ENCODE measurements at regions not wholly inside any gene's neighbourhood (a gene's known extent, or its start where the extent isn't known, plus 50 kb on each side); places are given as distances from the start of the nearest gene placed in this dataset.

DNA sequence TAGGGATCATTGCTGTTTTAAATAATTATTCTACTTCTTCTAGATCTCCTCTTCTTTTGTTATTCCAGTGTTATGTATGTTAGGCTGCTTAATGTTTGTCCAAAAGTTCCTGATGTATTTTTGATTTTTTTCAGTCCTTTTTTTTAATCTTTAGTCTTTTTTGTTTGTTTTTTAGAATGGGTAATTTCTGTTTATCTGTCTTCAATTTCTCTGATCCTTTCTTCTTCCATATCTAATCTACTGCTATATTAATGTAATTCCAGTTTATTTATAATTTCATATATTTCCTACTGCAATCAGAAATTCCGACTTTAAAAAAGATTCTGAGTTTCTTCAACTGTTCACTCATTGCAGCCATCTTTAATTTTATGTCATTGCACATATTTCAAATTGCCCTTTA is 452.8 kb upstream of the POT1 start:
- DNase-seq (no peak), ATAC-seq (no peak)
- no peak overlapping the region for H3K4me3 ChIP-seq (ENCODE audit: low read length)
- intact Hi-C loops (cut with DNase I) = no loop called here
- no peaks in the 10 kb centered on the region for H3K27me3 ChIP-seq (ENCODE audit: control insufficient read depth, insufficient read depth)
- H3K9me3 ChIP-seq (ENCODE audit: control insufficient read depth, low read length) = no peaks in the 10 kb centered on the region
- no peaks in the 10 kb centered on the region for H3K4me1 ChIP-seq (ENCODE audit: control insufficient read depth, insufficient read depth, low read length)
- WGBS = 89% methylated on average over 1 of the region's 1 CpG
- no peak overlapping the region for H3K27ac ChIP-seq (ENCODE audit: low read length)

DNA sequence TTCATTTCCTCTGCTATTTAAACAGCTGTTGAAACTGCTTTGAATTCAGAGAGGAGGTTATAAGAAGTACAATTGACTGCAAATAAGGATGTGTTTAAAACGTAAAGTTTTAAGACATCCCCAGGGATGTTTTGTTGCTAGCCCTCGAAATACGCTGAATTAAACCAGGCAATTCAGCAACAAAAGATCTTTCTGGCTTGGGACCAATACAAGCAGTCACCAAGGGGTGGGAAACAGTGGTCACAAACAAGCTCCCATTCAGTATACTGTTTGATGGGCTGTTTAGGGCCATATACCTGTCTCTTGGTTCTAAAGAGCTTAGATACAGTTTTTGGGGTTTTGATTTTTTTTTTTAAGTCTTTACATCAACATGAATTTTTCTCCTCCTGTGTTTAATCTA is 446.3 kb upstream of the POT1 start:
- Histone ChIP-seq H3K4me1 (ENCODE audit: control insufficient read depth, insufficient read depth, low read length) (no peaks in the 10 kb centered on the region), H3K27ac (ENCODE audit: low read length) (no peak overlapping the region), H3K4me3 (ENCODE audit: low read length) (no peak overlapping the region), H3K27me3 (ENCODE audit: control insufficient read depth, insufficient read depth) (no peaks in the 10 kb centered on the region), H3K9me3 (ENCODE audit: control insufficient read depth, low read length) (no peaks in the 10 kb centered on the region)
- ATAC-seq (no peak), DNase-seq (no peak)
- intact Hi-C loops (cut with DNase I) = no loop called here
- 40% methylated on average over 3 of the region's 3 CpGs for WGBS

- 57% methylated on average over 2 of the region's 2 CpGs for WGBS
- Histone ChIP-seq H3K4me3 (ENCODE audit: low read length) (no peak overlapping the region), H3K4me1 (ENCODE audit: control insufficient read depth, insufficient read depth, low read length) (no peaks in the 10 kb centered on the region), H3K27ac (ENCODE audit: low read length) (no peak overlapping the region), H3K9me3 (ENCODE audit: control insufficient read depth, low read length) (no peaks in the 10 kb centered on the region), H3K27me3 (ENCODE audit: control insufficient read depth, insufficient read depth) (no peaks in the 10 kb centered on the region)
- intact Hi-C loops (cut with DNase I) = no loop called here
- DNase-seq (no peak), ATAC-seq (no peak)
Measured at GRCh38 chr7:125370502-125370901, 440.9 kb upstream of the POT1 start.

DNA sequence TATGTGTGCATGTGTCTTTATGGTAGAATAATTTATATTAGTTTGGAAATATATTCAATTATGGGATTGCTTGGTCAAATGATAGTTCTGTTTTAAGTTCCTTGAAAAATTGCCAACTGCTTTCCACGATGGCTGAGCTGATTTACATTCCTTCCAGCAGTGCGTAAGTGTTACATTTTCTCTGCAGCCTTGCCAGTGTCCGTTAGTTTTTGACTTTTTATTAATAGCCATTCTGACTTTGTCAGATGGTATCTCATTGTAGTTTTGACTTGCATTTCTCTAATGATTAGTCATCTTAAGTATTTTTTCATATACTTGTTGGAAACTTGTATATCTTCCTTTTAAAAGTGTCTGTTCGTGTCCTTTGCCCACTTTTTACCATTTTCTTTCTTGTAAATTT is 434.2 kb upstream of the POT1 start:
- 44% methylated on average over 4 of the region's 4 CpGs for WGBS
- ATAC-seq (no peak), DNase-seq (no peak)
- intact Hi-C loops (cut with DNase I) = no loop called here
- H3K9me3 ChIP-seq (ENCODE audit: control insufficient read depth, low read length) = no peaks in the 10 kb centered on the region
- H3K27ac ChIP-seq (ENCODE audit: low read length) = no peak overlapping the region
- no peak overlapping the region for H3K4me3 ChIP-seq (ENCODE audit: low read length)
- H3K27me3 ChIP-seq (ENCODE audit: control insufficient read depth, insufficient read depth) = no peaks in the 10 kb centered on the region
- H3K4me1 ChIP-seq (ENCODE audit: control insufficient read depth, insufficient read depth, low read length) = no peaks in the 10 kb centered on the region

DNA sequence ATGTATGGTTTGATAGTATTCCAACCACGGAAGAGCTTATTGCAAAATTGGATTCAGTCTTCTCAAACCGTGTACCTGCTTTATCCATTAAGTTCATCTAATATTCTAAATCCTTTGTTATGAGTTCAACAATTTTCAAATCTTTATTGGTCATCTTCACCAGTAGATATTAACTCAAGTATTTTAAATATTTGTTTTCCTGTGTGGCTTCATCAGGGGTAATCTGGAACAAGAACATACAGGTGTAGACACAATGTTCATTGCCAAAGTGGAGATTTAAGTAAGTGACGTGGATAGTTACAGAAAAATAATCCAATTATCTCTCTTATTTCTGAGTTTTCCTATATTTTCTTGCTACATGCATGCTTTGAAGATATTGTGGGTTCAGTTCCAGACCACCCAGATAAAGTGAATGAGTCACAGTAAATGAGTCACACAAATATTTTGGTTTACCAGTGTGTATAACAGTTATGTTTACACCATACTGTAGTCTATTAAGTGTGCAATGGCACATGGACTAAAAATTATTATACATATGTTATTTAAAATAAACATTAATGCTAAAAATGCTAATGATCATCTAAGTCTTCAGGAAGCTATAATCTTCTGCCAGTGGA is 429.0 kb upstream of the POT1 start:
- WGBS = 55% methylated on average over 3 of the region's 3 CpGs
- DNase-seq (no peak), ATAC-seq (no peak)
- H3K27me3 ChIP-seq (ENCODE audit: control insufficient read depth, insufficient read depth) = no peaks in the 10 kb centered on the region
- intact Hi-C loops (cut with DNase I) = no loop called here
- no peak overlapping the region for H3K4me3 ChIP-seq (ENCODE audit: low read length)
- no peaks in the 10 kb centered on the region for H3K4me1 ChIP-seq (ENCODE audit: control insufficient read depth, insufficient read depth, low read length)
- no peak overlapping the region for H3K27ac ChIP-seq (ENCODE audit: low read length)
- no peaks in the 10 kb centered on the region for H3K9me3 ChIP-seq (ENCODE audit: control insufficient read depth, low read length)

DNA sequence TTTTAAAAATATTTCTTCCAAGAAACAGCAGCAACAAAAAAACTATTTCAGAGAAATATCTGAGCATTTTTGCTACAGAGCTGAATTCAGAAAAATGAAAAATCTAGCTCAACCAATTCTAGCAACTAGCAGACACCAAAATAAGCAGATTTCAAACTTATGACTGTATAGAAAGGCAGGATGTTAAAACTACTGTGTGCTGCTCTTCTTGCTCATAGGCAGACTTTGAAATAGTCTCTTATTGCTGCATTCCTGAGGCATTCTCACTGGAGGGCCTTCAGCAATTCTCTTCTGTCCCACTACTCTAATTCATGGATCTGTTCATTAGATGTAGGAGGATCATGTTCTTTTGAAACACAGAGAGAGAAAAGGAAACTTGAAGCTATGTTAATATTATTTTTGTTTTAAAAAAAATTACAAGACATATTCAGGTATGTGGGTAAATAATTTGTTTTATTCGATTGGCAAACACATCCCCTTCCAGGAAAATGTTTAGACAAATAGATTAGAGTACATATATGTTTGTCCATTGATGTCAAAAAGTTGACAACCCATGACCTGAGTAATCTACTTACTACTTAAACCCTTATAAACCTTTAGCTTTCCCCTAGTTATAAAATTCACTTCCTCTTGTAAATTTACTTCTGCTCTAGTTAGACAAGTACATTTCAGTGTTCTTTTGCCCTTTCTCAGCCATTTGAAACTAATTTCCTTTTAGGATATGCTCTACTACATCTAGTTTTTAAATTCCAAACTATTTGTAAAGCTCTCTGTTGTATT is 428.2 kb upstream of the POT1 start:
- Histone ChIP-seq H3K4me1 (ENCODE audit: control insufficient read depth, insufficient read depth, low read length) (no peaks in the 10 kb centered on the region), H3K27ac (ENCODE audit: low read length) (no peak overlapping the region), H3K4me3 (ENCODE audit: low read length) (no peak overlapping the region), H3K9me3 (ENCODE audit: control insufficient read depth, low read length) (no peaks in the 10 kb centered on the region), H3K27me3 (ENCODE audit: control insufficient read depth, insufficient read depth) (no peaks in the 10 kb centered on the region)
- intact Hi-C loops (cut with DNase I) = no loop called here
- WGBS = 84% methylated on average over 1 of the region's 1 CpG
- no peak for DNase-seq
- no peak for ATAC-seq

DNA sequence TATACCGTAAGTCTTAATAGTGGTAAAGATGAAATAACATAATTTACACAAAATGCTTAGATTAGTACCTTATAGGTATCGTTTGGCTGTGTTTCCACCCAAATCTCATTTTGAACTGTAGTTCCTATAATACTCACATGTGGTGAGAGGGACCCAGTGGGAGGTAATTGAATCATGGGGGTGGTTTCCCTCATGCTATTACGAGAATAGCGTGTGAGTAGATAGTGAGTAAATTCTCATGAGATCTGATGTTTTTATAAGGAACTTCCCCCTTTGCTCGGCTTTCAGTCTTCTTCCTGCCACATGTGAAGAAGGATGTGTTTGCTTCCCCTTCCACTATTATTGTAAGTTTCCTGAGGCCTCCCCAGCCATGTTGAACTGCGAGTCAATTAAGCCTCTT is 426.3 kb upstream of the POT1 start:
- H3K27me3 ChIP-seq (ENCODE audit: control insufficient read depth, insufficient read depth) = no peaks in the 10 kb centered on the region
- 37% methylated on average over 6 of the region's 6 CpGs for WGBS
- H3K9me3 ChIP-seq (ENCODE audit: control insufficient read depth, low read length) = no peaks in the 10 kb centered on the region
- no peak overlapping the region for H3K4me3 ChIP-seq (ENCODE audit: low read length)
- no peaks in the 10 kb centered on the region for H3K4me1 ChIP-seq (ENCODE audit: control insufficient read depth, insufficient read depth, low read length)
- DNase-seq (no peak), ATAC-seq (no peak)
- H3K27ac ChIP-seq (ENCODE audit: low read length) = no peak overlapping the region
- intact Hi-C loops (cut with DNase I) = no loop called here

DNA sequence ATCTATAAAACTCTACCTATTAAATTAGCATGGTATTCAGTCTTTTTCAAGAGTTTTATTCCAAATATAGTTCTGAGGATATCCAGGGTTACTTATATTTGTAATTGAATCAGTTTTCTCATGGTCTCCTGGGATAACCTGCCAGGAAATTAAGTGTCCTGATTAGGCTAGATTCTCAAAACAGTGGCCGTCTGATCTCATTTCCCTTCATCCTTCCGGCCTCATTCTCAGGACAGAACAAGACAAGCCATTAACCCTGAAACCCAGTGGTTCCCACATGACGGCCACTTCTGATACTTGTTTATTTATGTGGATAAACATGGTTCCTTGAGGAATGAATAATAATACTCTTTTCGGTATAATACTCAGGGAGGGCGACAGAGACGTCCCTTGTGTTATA is 417.6 kb upstream of the POT1 start:
- H3K27ac ChIP-seq (ENCODE audit: low read length) = no peak overlapping the region
- no peak overlapping the region for H3K4me3 ChIP-seq (ENCODE audit: low read length)
- no peaks in the 10 kb centered on the region for H3K9me3 ChIP-seq (ENCODE audit: control insufficient read depth, low read length)
- no peaks in the 10 kb centered on the region for H3K27me3 ChIP-seq (ENCODE audit: control insufficient read depth, insufficient read depth)
- 62% methylated on average over 6 of the region's 6 CpGs for WGBS
- intact Hi-C loops (cut with DNase I) = no loop called here
- DNase-seq = no peak
- ATAC-seq = no peak
- H3K4me1 ChIP-seq (ENCODE audit: control insufficient read depth, insufficient read depth, low read length) = no peaks in the 10 kb centered on the region

DNA sequence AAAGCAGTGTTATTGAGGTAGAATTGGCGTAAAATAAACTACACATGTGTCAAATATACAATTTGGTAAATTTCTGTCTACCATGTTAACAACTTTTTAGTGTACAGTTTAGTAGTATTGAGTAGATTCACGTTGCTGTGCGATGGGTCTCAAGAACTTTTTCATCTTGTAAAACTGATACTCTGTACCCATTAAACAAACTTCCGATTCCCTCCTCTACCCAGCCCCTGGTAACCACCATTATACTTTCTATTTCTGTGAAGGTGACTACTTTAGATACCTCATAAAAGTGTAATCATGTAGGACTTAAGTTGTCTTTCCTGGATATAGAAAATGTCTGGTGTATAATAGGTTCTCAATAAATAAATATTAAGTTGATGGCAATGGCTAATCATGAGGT is 408.5 kb upstream of the POT1 start:
- Histone ChIP-seq H3K4me3 (ENCODE audit: low read length) (no peak overlapping the region), H3K27me3 (ENCODE audit: control insufficient read depth, insufficient read depth) (no peaks in the 10 kb centered on the region), H3K27ac (ENCODE audit: low read length) (no peak overlapping the region), H3K4me1 (ENCODE audit: control insufficient read depth, insufficient read depth, low read length) (no peaks in the 10 kb centered on the region), H3K9me3 (ENCODE audit: control insufficient read depth, low read length) (no peaks in the 10 kb centered on the region)
- WGBS = 91% methylated on average over 4 of the region's 4 CpGs
- DNase-seq = no peak
- no peak for ATAC-seq
- intact Hi-C loops (cut with DNase I) = no loop called here

- no peak for ATAC-seq
- H3K27ac ChIP-seq (ENCODE audit: low read length) = no peak overlapping the region
- 78% methylated on average over 4 of the region's 4 CpGs for WGBS
- no peaks in the 10 kb centered on the region for H3K27me3 ChIP-seq (ENCODE audit: control insufficient read depth, insufficient read depth)
- no peaks in the 10 kb centered on the region for H3K4me1 ChIP-seq (ENCODE audit: control insufficient read depth, insufficient read depth, low read length)
- DNase-seq = no peak
- no peak overlapping the region for H3K4me3 ChIP-seq (ENCODE audit: low read length)
- intact Hi-C loops (cut with DNase I) = no loop called here
- no peaks in the 10 kb centered on the region for H3K9me3 ChIP-seq (ENCODE audit: control insufficient read depth, low read length)
Measured at GRCh38 chr7:125336326-125336725, 406.7 kb upstream of the POT1 start.

- H3K27ac ChIP-seq (ENCODE audit: low read length) = no peak overlapping the region
- no peak for ATAC-seq
- 74% methylated on average over 6 of the region's 6 CpGs for WGBS
- no peak overlapping the region for H3K4me3 ChIP-seq (ENCODE audit: low read length)
- DNase-seq = no peak
- intact Hi-C loops (cut with DNase I) = no loop called here
- no peaks in the 10 kb centered on the region for H3K9me3 ChIP-seq (ENCODE audit: control insufficient read depth, low read length)
- H3K4me1 ChIP-seq (ENCODE audit: control insufficient read depth, insufficient read depth, low read length) = no peaks in the 10 kb centered on the region
- no peaks in the 10 kb centered on the region for H3K27me3 ChIP-seq (ENCODE audit: control insufficient read depth, insufficient read depth)
Measured at GRCh38 chr7:125326666-125327255, 397.1 kb upstream of the POT1 start.
